Heart right ventricle (tissue), 16 donors: ENCODE measurements at regions not wholly inside any gene's neighbourhood (a gene's known extent, or its start where the extent isn't known, plus 50 kb on each side); places are given as distances from the start of the nearest gene placed in this dataset.

Experiments
- ATAC-seq, 8 donors: fragments of 200-7000 bp; cut with Tn5 transposase; one replicate each; pipeline ENCODE4 v1.9.1; 2020; ENCODE audit warnings: mild to moderate bottlenecking in 8 of 8, moderate library complexity in 8 of 8, moderate number of reproducible peaks in 1 of 8
- DNase-seq, 2 donors: peaks; one replicate each; pipeline ENCODE4 v3.0.0-alpha.2; 2020
- H3K27ac ChIP-seq, 10 donors: fragments of 200-600 bp; sonication (generic) in 2 of 10; one replicate each; pipeline versions ENCODE4 v1.5.0 to v1.8.0; 2020 to 2022; ENCODE audit warnings: mild to moderate bottlenecking in 3 of 10
- H3K27me3 ChIP-seq, 7 donors: fragments of 200-600 bp; one replicate each; pipeline ENCODE4 v1.8.0; 2021 to 2022; ENCODE audit warnings: mild to moderate bottlenecking in 2 of 7
- H3K36me3 ChIP-seq, 9 donors: fragments of 200-600 bp; sonication (generic) in 1 of 9; one replicate each; pipeline versions ENCODE4 v1.5.0 to v1.8.0; 2020 to 2022; ENCODE audit warnings: mild to moderate bottlenecking in 2 of 9
- H3K4me1 ChIP-seq, 9 donors: fragments of 200-600 bp; sonication (generic) in 1 of 9; one replicate each; pipeline versions ENCODE4 v1.5.0 to v1.8.0; 2020 to 2022; ENCODE audit warnings: mild to moderate bottlenecking in 4 of 9
- H3K4me3 ChIP-seq, 10 donors: fragments of 200-600 bp; sonication (generic) in 2 of 10; one replicate each; pipeline versions ENCODE4 v1.5.0 to v1.8.0; 2020 to 2022; ENCODE audit warnings: mild to moderate bottlenecking in 7 of 10, moderate library complexity in 2 of 10
- H3K9me3 ChIP-seq, 11 donors: fragments of 200-600 bp in 10 of 11; sonication (generic) in 2 of 11; one replicate each; pipeline versions ENCODE4 v1.5.0 to v1.8.0; 2013 to 2022; ENCODE audit warnings: mild to moderate bottlenecking in 2 of 11, control low read depth in 1 of 11, moderate library complexity in 1 of 11
- CTCF ChIP-seq, 9 donors: fragments of 200-600 bp; sonication (generic) in 2 of 9; IDR thresholded peaks; one replicate each; pipeline versions ENCODE4 v1.5.0 to v1.8.0; 2021 to 2022; ENCODE audit warnings: antibody characterized with exemption in 9 of 9, mild to moderate bottlenecking in 5 of 9, moderate library complexity in 1 of 9
- WGBS, 2 donors: extraction: QIAGEN DNeasy Blood & Tissue Kit; methylation state at CpG; one replicate each; pipeline ENCODE4 v1.1.7; 2013; ENCODE audit warnings: inconsistent platforms in 1 of 2; 5-methylcytosine and 5-hydroxymethylcytosine counted together
- intact Hi-C, 10 donors: fragments of 100-400 bp; cut with DNase I; formaldehyde crosslinking; loops; one replicate each; pipeline versions ENCODE4 v1.11.1 to v1.14.2; 2022
- donor health status: Arrhythmogenic right ventricular cardiomyopathy.
- donor health status: ischemic (EF 13 %, LVEDD 7.1; RV severe dilation, severe dysfunction).
- donor health status: healthy with polysubstance abuse.
- donor health status: DM: no; HTN: yes; CAD: no.
- donor health status: DM: no; HTN: no; CAD: no.
- donor health status: ischemic (EF 25% LVEDD 6.9; RV normal size, moderate dysfunction).
- donor health status: ischemic (EF 25% LVEDD 5.7; RV mildly dilated, moderate dysfunction).
- donor health status: healthy.
- donor health status: DM: yes; HTN: yes; CAD: no.
- donor health status: Ischemic cardiomyopathy.
- donor health status: ischemic (EF 35%, LVEDD 5.7; RV mildly dilated, moderate dysfunction).
- donor health status: nonischemic (EF 11% LVEDD 7.7; RV severe dilation, severe dysfunction).
- donor health status: DM: yes; HTN: yes; CAD: no.
- donor health status: PGD.
- donor health status: ischemic (EF 29% LVEDD 5.4; RV normal size, mild dysfunction).
- donor health status: nonischemic (EF 23%, LVEDD 6.1; RV moderate dilation, normal function).

GRCh38 chr4:22031423-22031822 lies 82.9 kb upstream of the KCNIP4 start:
- Histone ChIP-seq H3K27ac (no peak overlapping the region), H3K4me3 (no peak overlapping the region), H3K9me3 (peaks cover 0 to 10% (median 0%) of the 10 kb centered on the region in 11 donors), H3K4me1 (no peaks in the 10 kb centered on the region), H3K27me3 (no peaks in the 10 kb centered on the region), H3K36me3 (no peaks in the 10 kb centered on the region)
- ATAC-seq (no peak), DNase-seq (no peak)
- WGBS, 2 donors, result 50 to 69% methylated on average over 1 of the region's 1 CpG
- no peak for TF ChIP-seq CTCF (IDR thresholded peaks at IDR 0.05)
- intact Hi-C loops, result no loop called here

GRCh38 chr4:22030881-22031280 lies 82.3 kb upstream of the KCNIP4 start:
- ATAC-seq (no peak), DNase-seq (no peak)
- Histone ChIP-seq H3K36me3 (no peaks in the 10 kb centered on the region), H3K4me3 (no peak overlapping the region), H3K9me3 (peaks cover 0 to 11% (median 0%) of the 10 kb centered on the region in 11 donors), H3K4me1 (no peaks in the 10 kb centered on the region), H3K27me3 (no peaks in the 10 kb centered on the region), H3K27ac (no peak overlapping the region)
- intact Hi-C loops, result no loop called here
- WGBS, 2 donors, result 66 to 74% methylated on average over 1 of the region's 1 CpG
- no peak for TF ChIP-seq CTCF (IDR thresholded peaks at IDR 0.05)

- DNase-seq (no peak), ATAC-seq (no peak)
- H3K9me3 ChIP-seq, result peaks cover 0 to 10% (median 0%) of the 10 kb centered on the region in 11 donors
- WGBS, 2 donors, result 74 to 78% methylated on average over 5 of the region's 5 CpGs
- no peaks in the 10 kb centered on the region for H3K4me1 ChIP-seq
- no peak overlapping the region for H3K27ac ChIP-seq
- no peak for TF ChIP-seq CTCF (IDR thresholded peaks at IDR 0.05)
- no peaks in the 10 kb centered on the region for H3K36me3 ChIP-seq
- no peaks in the 10 kb centered on the region for H3K27me3 ChIP-seq
- intact Hi-C loops, result no loop called here
- H3K4me3 ChIP-seq, result no peak overlapping the region
Observed at GRCh38 chr4:22030307-22030706, 81.7 kb upstream of the KCNIP4 start.

- no peak for ATAC-seq
Observed at GRCh38 chr4:22029803-22030202, 81.2 kb upstream of the KCNIP4 start.

More at GRCh38 chr4:22029803-22030202, 81.2 kb upstream of the KCNIP4 start:
- Histone ChIP-seq H3K27me3 (no peaks in the 10 kb centered on the region), H3K4me3 (no peak overlapping the region), H3K4me1 (no peaks in the 10 kb centered on the region), H3K36me3 (no peaks in the 10 kb centered on the region), H3K27ac (no peak overlapping the region), H3K9me3 (peaks cover 0 to 10% (median 0%) of the 10 kb centered on the region in 11 donors)
- WGBS, 2 donors, result 85 to 88% methylated on average over 2 of the region's 2 CpGs
- intact Hi-C loops, result no loop called here
- TF ChIP-seq CTCF (IDR thresholded peaks at IDR 0.05), result no peak
- no peak for DNase-seq
